Neural cell (in vitro differentiated cells): ENCODE measurements at regions not wholly inside any gene's neighbourhood (a gene's known extent, or its start where the extent isn't known, plus 50 kb on each side); places are given as distances from the start of the nearest gene placed in this dataset.
"Not testable (repeated sequence)": the region's sequence is repeated elsewhere in the genome, so short reads cannot be mapped to it uniquely, and the experiment has no call there.

Source experiments
- CTCF ChIP-seq: fragments of 450-650 bp; IDR thresholded peaks from 2 replicates; pipeline ENCODE4 v1.5.1; 2014; ENCODE audit warnings: antibody characterized with exemption, mild to moderate bottlenecking, moderate library complexity; ENCODE audit not compliant: poor library complexity, severe bottlenecking
- EZH2 ChIP-seq: fragments of 200-600, 300-800 bp; shearing (Covaris generic), sonication (generic); IDR thresholded peaks from 2 replicates; pipeline ENCODE4 v1.6.1; 2014; ENCODE audit warnings: antibody characterized with exemption, low read length, borderline replicate concordance, mild to moderate bottlenecking; ENCODE audit not compliant: insufficient read depth, poor library complexity, severe bottlenecking
- MXI1 ChIP-seq: fragments of 450-650 bp; conservative IDR thresholded peaks from 2 replicates; pipeline ENCODE4 v1.6.1; 2014; ENCODE audit warnings: antibody characterized with exemption, mild to moderate bottlenecking; ENCODE audit not compliant: poor library complexity, severe bottlenecking
- POLR2AphosphoS5 ChIP-seq: IDR thresholded peaks from 2 replicates; pipeline ENCODE4 v1.6.1; 2012
- SMC3 ChIP-seq: fragments of 450-650 bp; conservative IDR thresholded peaks from 2 replicates; pipeline ENCODE4 v1.6.1; 2014; ENCODE audit warnings: antibody characterized with exemption, mild to moderate bottlenecking, moderate library complexity; ENCODE audit not compliant: poor library complexity

DNA sequence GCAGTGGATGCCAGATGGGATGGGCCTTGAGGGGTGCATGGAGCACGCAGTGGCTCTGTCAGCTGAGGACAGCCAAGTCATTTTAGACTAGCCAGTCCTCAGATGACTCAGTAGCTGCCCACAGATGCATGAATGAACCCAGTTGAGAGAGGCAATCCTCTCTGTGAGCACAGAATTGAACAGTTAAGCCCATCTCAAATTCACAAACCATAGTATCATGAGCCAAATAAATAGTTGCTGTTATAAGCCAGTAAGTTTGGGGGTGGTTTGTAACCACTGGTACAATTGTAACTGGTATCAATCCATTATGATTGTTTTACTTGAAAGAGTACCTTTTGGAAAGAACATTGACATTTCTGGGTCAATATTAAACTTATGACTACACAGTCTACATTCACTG, 120.0 kb upstream of the NEK3 start:
- not testable (repeated sequence) for TF ChIP-seq CTCF, SMC3, MXI1, EZH2, POLR2AphosphoS5
